Erythroblast (primary cell): ENCODE measurements at regions not wholly inside any gene's neighbourhood (a gene's known extent, or its start where the extent isn't known, plus 50 kb on each side); places are given as distances from the start of the nearest gene placed in this dataset.

Experiments
- GATA1 ChIP-seq: IDR thresholded peaks from 2 replicates; pipeline ENCODE4 v1.6.1; 2011; ENCODE audit warnings: low read depth, mild to moderate bottlenecking, control low read depth, low read length, moderate library complexity
- POLR2A ChIP-seq: IDR thresholded peaks from 2 replicates; pipeline ENCODE4 v1.6.1; 2011; ENCODE audit warnings: mild to moderate bottlenecking, low read length

GRCh38 chr7:69518705-69519077 is 79.6 kb upstream of the AUTS2 start:
- TF ChIP-seq POLR2A = no peak
- TF ChIP-seq GATA1 = no peak
